ENCODE measurements at regions not wholly inside any gene's neighbourhood (a gene's known extent, or its start where the extent isn't known, plus 50 kb on each side); places are given as distances from the start of the nearest gene placed in this dataset.
"Not testable (repeated sequence)": the region's sequence is repeated elsewhere in the genome, so short reads cannot be mapped to it uniquely, and the experiment has no call there.

- Mint-ChIP-seq H3K27ac (no peak overlapping the region), H3K36me3 (no peaks in the 10 kb centered on the region), H3K9me3 (no peaks in the 10 kb centered on the region)
- no peak for DNase-seq (ENCODE audit: low spot score in 2 of 2)
- ATAC-seq, result no peak
Observed at GRCh38 chr10:3333426-3333825, 160.8 kb upstream of the PITRM1 start.

GRCh38 chr10:3331690-3332230 is 159.2 kb upstream of the PITRM1 start:
- Mint-ChIP-seq H3K27ac (no peak overlapping the region), H3K36me3 (no peaks in the 10 kb centered on the region), H3K9me3 (no peaks in the 10 kb centered on the region)
- ATAC-seq (no peak), DNase-seq (ENCODE audit: low spot score in 2 of 2) (no peak)

DNA sequence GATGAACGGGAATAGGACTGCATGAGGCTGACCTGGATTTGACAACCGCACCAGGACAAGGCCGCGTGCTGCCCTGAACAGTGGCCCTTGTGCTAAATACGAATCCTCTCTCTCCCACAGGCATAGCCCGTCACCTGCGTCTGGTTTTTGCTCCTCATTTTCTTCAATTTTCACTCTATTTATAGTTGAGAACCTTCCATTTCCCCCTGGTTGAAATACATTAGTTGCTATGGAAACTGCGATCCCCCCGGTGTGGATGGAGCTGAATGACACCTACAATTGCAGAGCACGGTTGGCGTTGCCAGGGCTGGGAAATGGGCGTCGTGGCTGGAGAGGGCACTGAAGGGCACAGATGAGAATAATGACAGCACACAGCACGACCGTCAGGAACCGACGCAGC is 158.6 kb upstream of the PITRM1 start:
- Mint-ChIP-seq H3K36me3 (no peaks in the 10 kb centered on the region), H3K27ac (no peak overlapping the region), H3K9me3 (no peaks in the 10 kb centered on the region)
- DNase-seq (ENCODE audit: low spot score in 2 of 2) (no peak), ATAC-seq (no peak)

GRCh38 chr10:3330663-3331062 is 158.1 kb upstream of the PITRM1 start:
- ATAC-seq (no peak), DNase-seq (ENCODE audit: low spot score in 2 of 2) (no peak)
- Mint-ChIP-seq H3K9me3 (no peaks in the 10 kb centered on the region), H3K36me3 (no peaks in the 10 kb centered on the region), H3K27ac (no peak overlapping the region)

DNA sequence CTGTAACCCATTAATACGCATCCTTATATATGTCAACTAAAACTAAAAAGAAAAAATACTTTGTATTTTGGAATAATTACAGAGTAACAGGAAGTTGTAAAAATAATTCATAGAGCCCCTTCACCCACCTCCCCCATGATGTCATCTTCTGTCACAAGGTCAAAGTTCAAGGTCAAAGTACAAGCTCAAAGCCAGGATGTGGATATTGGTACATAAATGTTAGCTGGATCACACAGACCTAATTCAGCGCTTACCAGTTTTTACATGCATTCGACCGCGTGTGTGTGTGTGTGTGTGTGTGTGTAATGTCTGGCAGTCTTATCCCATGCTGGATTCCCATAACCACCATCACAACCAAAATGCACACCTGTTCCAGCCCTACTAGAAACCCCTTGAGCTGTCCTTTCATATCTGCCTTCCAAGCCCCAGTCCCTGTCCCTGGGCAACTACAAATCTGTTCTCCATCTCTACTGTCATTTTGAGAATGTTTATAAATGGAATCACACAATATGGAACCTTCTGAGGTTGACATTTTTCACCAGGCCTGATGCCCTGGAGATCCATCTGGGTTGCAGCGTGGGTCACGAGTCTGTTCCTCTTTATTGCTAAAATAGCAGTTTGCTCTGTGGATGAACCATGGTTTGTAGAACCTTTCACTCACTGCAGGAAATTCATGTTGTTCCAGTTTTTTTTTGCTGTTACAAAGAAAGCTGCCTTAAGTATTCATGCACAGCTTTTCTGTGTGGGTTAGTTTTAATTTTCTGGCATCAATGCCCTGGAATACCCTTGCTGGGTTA is 153.6 kb upstream of the PITRM1 start:
- DNase-seq (ENCODE audit: low spot score in 2 of 2), result no peak
- no peak overlapping the region for H3K27ac Mint-ChIP-seq
- H3K9me3 Mint-ChIP-seq, result no peaks in the 10 kb centered on the region
- no peaks in the 10 kb centered on the region for H3K36me3 Mint-ChIP-seq
- ATAC-seq, result no peak

- Mint-ChIP-seq H3K9me3 (no peaks in the 10 kb centered on the region), H3K36me3 (no peaks in the 10 kb centered on the region), H3K27ac (peak overlapping the region in 1 of 2 donors; percentile 45)
- no peak for DNase-seq (ENCODE audit: low spot score in 2 of 2)
- ATAC-seq, result no peak
Observed at GRCh38 chr10:3324612-3325038, 152.0 kb upstream of the PITRM1 start.

DNA sequence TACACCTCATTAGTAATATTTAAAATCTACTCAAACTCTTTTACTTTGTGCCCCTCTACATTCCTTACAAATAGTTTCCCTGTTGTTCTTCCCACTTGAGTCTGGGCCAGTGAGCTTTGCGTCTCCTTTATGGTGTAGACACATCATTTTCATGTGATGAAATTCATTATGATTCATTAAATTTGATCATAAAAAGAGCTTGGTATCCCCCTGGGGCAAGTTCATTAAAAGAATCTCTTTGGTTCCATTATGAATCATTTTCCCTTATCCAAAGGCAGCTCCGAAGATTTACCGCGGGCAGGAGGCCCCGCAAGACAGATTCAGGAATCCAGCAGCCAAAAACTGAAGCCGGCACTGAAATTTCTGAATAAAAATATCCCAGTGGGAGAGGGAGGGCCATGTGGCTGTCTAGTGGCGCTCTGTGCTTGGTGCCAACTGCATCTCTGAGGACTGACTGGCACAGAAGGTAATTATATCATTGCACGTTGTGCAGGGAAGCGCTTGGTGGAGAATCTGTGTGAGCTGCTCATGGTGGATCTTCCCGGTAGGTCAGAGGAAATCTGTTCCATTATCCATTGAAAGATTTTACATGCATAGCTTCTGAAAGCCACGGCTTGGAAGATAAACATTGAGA is 151.4 kb upstream of the PITRM1 start:
- no peaks in the 10 kb centered on the region for H3K36me3 Mint-ChIP-seq
- DNase-seq (ENCODE audit: low spot score in 2 of 2) (no peak), ATAC-seq (no peak)
- H3K27ac Mint-ChIP-seq, result no peak overlapping the region
- H3K9me3 Mint-ChIP-seq, result no peaks in the 10 kb centered on the region

DNA sequence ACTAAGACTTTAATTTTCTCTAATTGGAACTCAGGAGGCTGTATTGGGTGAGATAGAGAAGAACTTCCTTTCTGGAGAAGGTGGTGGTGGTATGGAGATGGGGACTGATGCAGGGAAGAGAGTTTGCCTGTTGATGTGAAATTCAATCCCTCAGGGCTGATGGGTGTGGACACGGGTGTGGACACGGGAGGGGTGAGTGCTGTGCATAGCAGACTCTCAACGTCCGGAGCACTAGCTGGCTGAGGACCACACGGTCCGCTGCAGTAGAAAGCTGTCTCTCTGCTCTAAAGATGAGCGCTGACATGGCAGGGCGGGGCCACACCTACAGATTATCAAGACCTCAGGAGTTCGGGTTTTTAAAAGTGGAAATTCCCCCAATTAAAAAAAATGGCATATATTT is 148.5 kb upstream of the PITRM1 start:
- ATAC-seq, result no peak
- Mint-ChIP-seq H3K9me3 (no peaks in the 10 kb centered on the region), H3K36me3 (no peaks in the 10 kb centered on the region), H3K27ac (no peak overlapping the region)
- no peak for DNase-seq (ENCODE audit: low spot score in 2 of 2)

- Mint-ChIP-seq H3K27ac (no peak overlapping the region), H3K36me3 (no peaks in the 10 kb centered on the region), H3K9me3 (no peaks in the 10 kb centered on the region)
- ATAC-seq (no peak), DNase-seq (ENCODE audit: low spot score in 2 of 2) (no peak)
Observed at GRCh38 chr10:3319811-3320226, 147.2 kb upstream of the PITRM1 start.

DNA sequence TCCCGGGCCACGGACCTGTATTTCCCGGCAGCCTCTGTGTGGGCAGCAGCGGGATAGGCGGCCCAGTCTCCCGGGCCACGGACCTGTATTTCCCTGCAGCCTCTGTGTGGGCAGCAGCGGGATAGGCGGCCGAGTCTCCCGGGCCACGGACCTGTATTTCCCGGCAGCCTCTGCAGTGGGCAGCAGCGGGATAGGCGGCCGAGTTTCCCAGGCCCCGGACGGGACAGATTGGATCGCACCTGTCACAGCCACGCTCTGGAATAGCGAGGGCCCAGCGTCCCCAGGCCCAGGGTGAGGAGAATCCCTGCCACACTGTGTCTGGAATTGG is 145.9 kb upstream of the PITRM1 start:
- H3K9me3 Mint-ChIP-seq; H3K36me3 Mint-ChIP-seq; DNase-seq (ENCODE audit: low spot score in 2 of 2); H3K27ac Mint-ChIP-seq; ATAC-seq: not testable (repeated sequence)

DNA sequence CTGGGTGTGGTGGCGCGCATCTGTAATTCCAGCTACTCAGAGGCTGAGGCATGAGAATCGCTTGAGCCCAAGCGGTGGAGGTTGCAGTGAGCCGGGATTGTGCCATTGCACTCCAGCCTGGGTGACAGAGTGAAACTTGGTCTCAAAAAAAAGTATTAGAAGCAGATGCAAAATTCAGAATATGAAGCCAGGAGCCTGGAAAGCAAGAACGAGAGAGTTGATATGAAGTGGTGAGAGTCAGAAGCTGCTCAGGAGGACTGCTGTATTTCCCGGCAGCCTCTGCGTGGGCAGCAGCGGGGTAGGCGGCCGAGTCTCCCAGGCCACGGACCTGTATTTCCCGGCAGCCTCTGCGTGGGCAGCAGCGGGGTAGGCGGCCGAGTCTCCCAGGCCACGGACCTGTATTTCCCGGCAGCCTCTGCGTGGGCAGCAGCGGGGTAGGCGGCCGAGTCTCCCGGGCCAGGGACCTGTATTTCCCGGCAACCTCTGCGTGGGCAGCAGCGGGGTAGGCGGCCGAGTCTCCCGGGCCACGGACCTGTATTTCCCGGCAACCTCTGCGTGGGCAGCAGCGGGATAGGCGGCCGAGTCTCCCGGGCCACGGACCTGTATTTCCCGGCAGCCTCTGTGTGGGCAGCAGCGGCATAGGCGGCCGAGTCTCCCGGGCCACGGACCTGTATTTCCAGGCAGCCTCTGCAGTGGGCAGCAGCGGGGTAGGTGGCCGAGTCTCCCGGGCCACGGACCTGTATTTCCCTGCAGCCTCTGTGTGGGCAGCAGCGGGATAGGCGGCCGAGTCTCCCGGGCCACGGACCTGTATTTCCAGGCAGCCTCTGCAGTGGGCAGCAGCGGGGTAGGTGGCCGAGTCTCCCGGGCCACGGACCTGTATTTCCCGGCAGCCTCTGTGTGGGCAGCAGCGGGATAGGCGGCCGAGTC is 145.2 kb upstream of the PITRM1 start:
- not testable (repeated sequence) for H3K27ac Mint-ChIP-seq

GRCh38 chr10:3314445-3315085 is 142.0 kb upstream of the PITRM1 start:
- H3K36me3 Mint-ChIP-seq; ATAC-seq; DNase-seq (ENCODE audit: low spot score in 2 of 2); H3K9me3 Mint-ChIP-seq; H3K27ac Mint-ChIP-seq: not testable (repeated sequence)

More for the DNA sequence above, 145.2 kb upstream of the PITRM1 start:
- not testable (repeated sequence) for DNase-seq (ENCODE audit: low spot score in 2 of 2); H3K36me3 Mint-ChIP-seq; H3K9me3 Mint-ChIP-seq; ATAC-seq

- H3K27ac Mint-ChIP-seq; H3K9me3 Mint-ChIP-seq; DNase-seq (ENCODE audit: low spot score in 2 of 2); ATAC-seq; H3K36me3 Mint-ChIP-seq: not testable (repeated sequence)
Observed at GRCh38 chr10:3313784-3314444, 141.3 kb upstream of the PITRM1 start.

DNA sequence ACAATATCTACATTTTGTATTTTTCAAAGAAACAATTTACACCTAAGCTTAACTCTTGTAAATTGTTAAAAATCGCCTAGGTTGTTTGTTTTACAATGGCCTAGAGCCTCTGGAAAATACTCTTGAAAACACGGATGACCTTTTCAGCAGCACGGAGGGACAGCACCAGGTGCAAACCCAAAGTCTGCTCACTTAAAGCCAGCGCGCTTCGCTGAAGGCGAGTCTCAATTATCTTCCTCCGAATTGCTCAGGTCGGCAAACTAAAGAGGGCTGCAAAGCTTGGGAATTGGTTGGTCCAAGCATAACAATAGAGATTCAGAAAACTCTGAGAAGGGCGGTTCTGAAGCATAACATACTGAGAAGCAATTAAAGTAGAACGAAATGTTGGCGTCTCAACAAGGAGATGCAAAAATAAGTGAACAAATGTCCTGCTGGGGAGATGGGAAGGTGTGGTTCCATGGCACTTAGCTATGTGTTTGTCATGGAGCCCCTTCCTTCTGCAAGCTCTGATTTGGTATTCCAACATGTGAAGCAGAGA is 139.9 kb upstream of the PITRM1 start:
- ATAC-seq (no peak), DNase-seq (ENCODE audit: low spot score in 2 of 2) (no peak)
- Mint-ChIP-seq H3K27ac (no peak overlapping the region), H3K9me3 (no peaks in the 10 kb centered on the region), H3K36me3 (no peaks in the 10 kb centered on the region)

DNA sequence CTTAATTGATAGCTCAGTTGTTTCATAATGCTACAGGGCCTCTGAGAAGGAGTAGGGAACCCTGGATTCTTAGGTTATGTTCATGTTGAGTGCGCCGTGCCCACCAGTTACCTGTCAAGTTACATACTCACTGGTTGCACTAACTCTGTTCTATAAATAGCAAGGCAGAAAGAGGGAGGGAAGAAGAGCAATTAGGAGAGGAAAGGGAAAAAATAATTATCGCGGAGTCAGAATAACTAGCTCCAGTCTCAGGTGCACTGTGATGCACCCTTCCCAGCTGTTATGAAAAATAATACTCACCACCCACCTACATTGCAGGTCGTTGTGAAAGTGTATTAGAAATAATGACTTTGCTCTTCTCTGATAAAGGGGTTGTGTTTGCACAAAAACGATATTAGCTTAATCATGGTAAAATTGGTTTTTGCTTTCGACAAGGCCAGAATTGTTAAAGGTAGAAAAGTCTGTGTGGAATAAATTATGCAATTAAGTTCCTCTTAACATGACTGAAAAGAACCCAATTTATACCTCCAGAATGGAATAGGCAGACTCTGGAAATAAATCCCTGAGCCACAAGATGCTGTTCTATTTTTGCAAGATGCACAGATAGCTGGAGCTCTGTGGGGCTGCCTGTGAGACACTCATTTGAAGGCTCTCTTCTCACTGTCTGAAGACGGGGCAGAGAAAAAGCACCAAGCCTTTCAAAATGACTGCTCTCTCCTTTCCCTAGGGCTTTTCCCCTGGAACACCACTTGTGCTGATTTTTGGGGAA is 137.6 kb upstream of the PITRM1 start:
- no peak for DNase-seq (ENCODE audit: low spot score in 2 of 2)
- H3K9me3 Mint-ChIP-seq, result no peaks in the 10 kb centered on the region
- no peak for ATAC-seq
- no peaks in the 10 kb centered on the region for H3K36me3 Mint-ChIP-seq
- H3K27ac Mint-ChIP-seq, result no peak overlapping the region
